Esophagus (tissue), 2 donors: ENCODE measurements at regions not wholly inside any gene's neighbourhood (a gene's known extent, or its start where the extent isn't known, plus 50 kb on each side); places are given as distances from the start of the nearest gene placed in this dataset.
"Not testable (repeated sequence)": the region's sequence is repeated elsewhere in the genome, so short reads cannot be mapped to it uniquely, and the experiment has no call there.

ENCODE experiments used
- H3K27ac ChIP-seq, 2 donors: one replicate each; pipeline ENCODE4 v1.5.1; 2013; ENCODE audit warnings: low read depth in 2 of 2, mild to moderate bottlenecking in 2 of 2, inconsistent platforms in 1 of 2, low read length in 1 of 2, moderate library complexity in 1 of 2
- H3K27me3 ChIP-seq, 2 donors: one replicate each; pipeline ENCODE4 v1.6.1; 2013; ENCODE audit warnings: low read length in 2 of 2, control low read depth in 1 of 2, mild to moderate bottlenecking in 1 of 2; ENCODE audit not compliant: insufficient read depth in 2 of 2, control insufficient read depth in 1 of 2
- H3K36me3 ChIP-seq, 2 donors: one replicate each; pipeline ENCODE4 v1.6.1; 2013; ENCODE audit warnings: low read length in 1 of 2; ENCODE audit not compliant: control insufficient read depth in 2 of 2, insufficient read depth in 2 of 2
- H3K4me1 ChIP-seq, 2 donors: one replicate each; pipeline ENCODE4 v1.6.1; 2013; ENCODE audit warnings: low read length in 1 of 2; ENCODE audit not compliant: control insufficient read depth in 2 of 2, insufficient read depth in 2 of 2
- H3K4me3 ChIP-seq, 2 donors: one replicate each; pipeline ENCODE4 v1.5.1; 2013; ENCODE audit warnings: low read length in 2 of 2, mild to moderate bottlenecking in 2 of 2, low read depth in 1 of 2, moderate library complexity in 1 of 2
- H3K9me3 ChIP-seq, 2 donors: one replicate each; pipeline ENCODE4 v1.6.1; 2013; ENCODE audit warnings: mild to moderate bottlenecking in 2 of 2, low read depth in 1 of 2, low read length in 1 of 2, moderate library complexity in 1 of 2; ENCODE audit not compliant: control insufficient read depth in 2 of 2, insufficient read depth in 1 of 2
- WGBS, 2 donors: extraction: QIAGEN DNeasy Blood & Tissue Kit; methylation state at CpG; one replicate each; pipeline ENCODE4 v1.1.7; 2013; 5-methylcytosine and 5-hydroxymethylcytosine counted together
- donor health status: healthy with polysubstance abuse.
- donor health status: Bipolar disorder and iron deficiency.

GRCh38 chr3:177448987-177449359, 251.7 kb upstream of the TBL1XR1 start:
- peak overlapping the region in 1 of 2 donors; percentile 68 for H3K27ac ChIP-seq
- WGBS, 2 donors: 33 to 45% methylated on average over 3 of the region's 3 CpGs
- H3K4me1 ChIP-seq: peaks cover 0 to 2% of the 10 kb centered on the region in 2 donors
- H3K27me3 ChIP-seq: no peaks in the 10 kb centered on the region
- H3K4me3 ChIP-seq: no peak overlapping the region
- no peaks in the 10 kb centered on the region for H3K9me3 ChIP-seq
- H3K36me3 ChIP-seq: no peaks in the 10 kb centered on the region

DNA sequence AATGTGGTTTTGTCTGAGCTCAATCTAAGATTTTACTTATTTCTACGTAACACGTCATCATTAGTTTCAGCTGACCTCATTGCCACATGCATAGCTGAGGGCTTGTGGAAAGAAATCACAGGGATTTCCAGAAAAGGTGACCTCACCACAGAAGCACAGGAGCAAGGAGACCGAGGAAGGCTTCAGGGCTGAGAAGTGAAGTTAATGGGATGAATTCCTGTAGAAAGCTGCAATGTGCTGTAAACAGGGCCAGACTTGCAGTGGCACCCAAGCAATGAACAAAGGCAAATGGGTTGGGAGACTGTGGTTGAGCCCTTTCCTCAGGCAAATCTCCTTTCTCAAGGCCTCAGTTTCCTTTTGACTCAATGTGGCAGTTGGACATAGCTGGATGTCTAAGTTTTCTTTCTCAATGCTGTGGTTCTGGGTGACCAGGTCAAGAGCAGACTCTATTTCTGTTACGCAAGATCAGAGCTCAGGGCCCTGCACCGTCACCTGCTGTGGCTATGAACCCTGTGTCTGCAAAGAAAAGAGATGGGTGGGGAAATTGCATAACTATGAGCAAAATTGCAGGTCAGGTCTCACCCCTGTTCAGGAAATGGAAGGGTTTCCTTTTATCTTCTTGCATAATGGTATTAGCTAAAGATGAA, 252.2 kb upstream of the TBL1XR1 start:
- WGBS, 2 donors: 40 to 52% methylated on average over 5 of the region's 5 CpGs

DNA sequence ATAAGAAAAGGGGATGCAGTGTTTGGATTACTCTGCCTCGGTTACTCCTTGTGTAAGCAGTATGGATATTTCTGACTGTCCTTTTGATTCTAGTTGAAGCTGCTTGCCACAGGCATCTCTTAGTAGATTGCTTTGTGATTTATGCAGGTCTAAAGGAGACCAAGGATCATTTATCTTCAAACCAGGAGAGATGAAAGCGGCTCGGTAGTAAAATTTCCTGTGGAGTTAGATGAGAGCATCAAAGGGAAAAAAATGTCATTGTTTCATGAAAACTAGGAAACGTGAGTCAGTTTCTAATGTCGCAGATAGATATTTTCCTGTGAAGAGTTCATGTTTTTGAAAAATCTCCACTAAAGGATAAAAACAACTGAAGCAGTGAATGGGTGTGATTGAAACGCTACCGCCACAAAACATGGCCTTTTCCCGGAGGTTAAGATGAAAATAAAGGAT, 254.0 kb upstream of the TBL1XR1 start:
- no peaks in the 10 kb centered on the region for H3K36me3 ChIP-seq
- H3K4me3 ChIP-seq: no peak overlapping the region
- H3K27ac ChIP-seq: peak overlapping the region; percentile 68 to 80
- H3K27me3 ChIP-seq: no peaks in the 10 kb centered on the region
- no peaks in the 10 kb centered on the region for H3K9me3 ChIP-seq
- WGBS, 2 donors: 34 to 52% methylated on average over 8 of the region's 8 CpGs
- H3K4me1 ChIP-seq: no peaks in the 10 kb centered on the region

More for the DNA sequence above, 252.2 kb upstream of the TBL1XR1 start:
- Histone ChIP-seq H3K4me3 (no peak overlapping the region), H3K9me3 (no peaks in the 10 kb centered on the region), H3K27ac (peak overlapping the region; percentile 68 to 97), H3K27me3 (no peaks in the 10 kb centered on the region), H3K4me1 (peaks cover 0 to 2% of the 10 kb centered on the region in 2 donors), H3K36me3 (no peaks in the 10 kb centered on the region)

- H3K9me3 ChIP-seq: no peaks in the 10 kb centered on the region
- H3K27ac ChIP-seq: peak overlapping the region; percentile 64 to 80
- no peaks in the 10 kb centered on the region for H3K4me1 ChIP-seq
- WGBS, 2 donors: 18 to 34% methylated on average over 5 of the region's 5 CpGs
- H3K4me3 ChIP-seq: no peak overlapping the region
- H3K27me3 ChIP-seq: no peaks in the 10 kb centered on the region
- H3K36me3 ChIP-seq: no peaks in the 10 kb centered on the region
Measured at GRCh38 chr3:177451864-177452830, 254.9 kb upstream of the TBL1XR1 start.

- Histone ChIP-seq H3K36me3 (no peaks in the 10 kb centered on the region), H3K9me3 (no peaks in the 10 kb centered on the region), H3K4me1 (no peaks in the 10 kb centered on the region), H3K27me3 (no peaks in the 10 kb centered on the region), H3K4me3 (no peak overlapping the region), H3K27ac (peak overlapping the region; percentile 61 to 76)
- 75 to 79% methylated on average over 6 of the region's 6 CpGs for WGBS, 2 donors
Measured at GRCh38 chr3:177452831-177453450, 255.7 kb upstream of the TBL1XR1 start.

GRCh38 chr3:177453451-177453844, 256.2 kb upstream of the TBL1XR1 start:
- Histone ChIP-seq H3K27me3 (no peaks in the 10 kb centered on the region), H3K27ac (no peak overlapping the region), H3K36me3 (no peaks in the 10 kb centered on the region), H3K4me3 (no peak overlapping the region), H3K9me3 (no peaks in the 10 kb centered on the region), H3K4me1 (no peaks in the 10 kb centered on the region)
- 98 to 100% methylated on average over 2 of the region's 2 CpGs for WGBS, 2 donors

- H3K36me3 ChIP-seq, H3K27me3 ChIP-seq, H3K9me3 ChIP-seq, H3K4me3 ChIP-seq, H3K4me1 ChIP-seq: not testable (repeated sequence)
- peak overlapping the region in 1 of 2 donors; percentile 54 for H3K27ac ChIP-seq
- WGBS, 2 donors: 92 to 100% methylated on average over 1 of the region's 1 CpG
Measured at GRCh38 chr3:177457204-177457603, 259.9 kb upstream of the TBL1XR1 start.

GRCh38 chr3:177459401-177459800, 262.1 kb upstream of the TBL1XR1 start:
- H3K4me1 ChIP-seq: no peaks in the 10 kb centered on the region
- no peaks in the 10 kb centered on the region for H3K27me3 ChIP-seq
- no peak overlapping the region for H3K4me3 ChIP-seq
- WGBS, 2 donors: 61 to 75% methylated on average over 2 of the region's 2 CpGs
- H3K27ac ChIP-seq: peak overlapping the region in 1 of 2 donors; percentile 22
- no peaks in the 10 kb centered on the region for H3K9me3 ChIP-seq
- no peaks in the 10 kb centered on the region for H3K36me3 ChIP-seq

DNA sequence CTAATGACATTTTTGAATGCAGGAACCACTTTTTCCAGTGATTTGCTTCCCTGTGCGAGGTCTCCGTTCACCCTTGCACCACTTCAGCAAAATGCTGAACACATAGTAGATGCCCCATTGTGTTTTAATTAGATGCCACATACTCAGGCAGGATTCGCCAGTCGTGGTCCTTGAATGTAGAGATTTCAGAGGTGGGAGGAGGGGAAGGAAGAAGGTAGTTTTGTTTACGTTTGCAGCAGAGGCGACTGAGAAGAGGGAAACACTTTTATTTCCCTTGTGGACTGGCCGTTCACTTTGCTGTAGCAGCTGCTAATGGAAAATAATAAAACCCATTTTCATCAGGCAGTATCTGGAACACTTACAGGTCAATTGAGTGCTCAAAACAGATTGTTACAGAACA, 262.8 kb upstream of the TBL1XR1 start:
- H3K27me3 ChIP-seq: no peaks in the 10 kb centered on the region
- peak overlapping the region in 1 of 2 donors; percentile 47 for H3K27ac ChIP-seq
- 55 to 57% methylated on average over 7 of the region's 7 CpGs for WGBS, 2 donors
- no peak overlapping the region for H3K4me3 ChIP-seq
- H3K36me3 ChIP-seq: no peaks in the 10 kb centered on the region
- no peaks in the 10 kb centered on the region for H3K9me3 ChIP-seq
- no peaks in the 10 kb centered on the region for H3K4me1 ChIP-seq
